ENCODE measurements at regions not wholly inside any gene's neighbourhood (a gene's known extent, or its start where the extent isn't known, plus 50 kb on each side); places are given as distances from the start of the nearest gene placed in this dataset.

DNA sequence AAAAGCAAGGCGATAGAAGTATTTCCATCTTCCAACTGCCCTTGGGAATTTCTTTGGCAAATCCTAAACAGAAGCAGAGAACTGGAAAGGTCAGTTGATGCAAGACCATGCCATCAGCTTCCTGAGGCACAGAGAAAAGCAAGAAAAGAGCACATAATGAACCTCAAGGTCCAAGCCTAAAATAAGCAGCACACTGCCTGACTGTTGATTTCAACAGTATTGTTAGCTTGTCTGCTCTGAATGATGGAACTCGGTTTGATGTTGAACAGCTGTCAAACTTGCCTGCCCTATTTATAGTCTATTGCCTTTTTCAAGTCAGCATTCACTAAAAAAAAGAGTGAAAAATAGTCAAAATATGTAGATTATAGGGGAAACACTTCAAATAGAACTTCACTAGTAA lies 1192.0 kb upstream of the PHF14 start:
- TF ChIP-seq, protein P1, sequence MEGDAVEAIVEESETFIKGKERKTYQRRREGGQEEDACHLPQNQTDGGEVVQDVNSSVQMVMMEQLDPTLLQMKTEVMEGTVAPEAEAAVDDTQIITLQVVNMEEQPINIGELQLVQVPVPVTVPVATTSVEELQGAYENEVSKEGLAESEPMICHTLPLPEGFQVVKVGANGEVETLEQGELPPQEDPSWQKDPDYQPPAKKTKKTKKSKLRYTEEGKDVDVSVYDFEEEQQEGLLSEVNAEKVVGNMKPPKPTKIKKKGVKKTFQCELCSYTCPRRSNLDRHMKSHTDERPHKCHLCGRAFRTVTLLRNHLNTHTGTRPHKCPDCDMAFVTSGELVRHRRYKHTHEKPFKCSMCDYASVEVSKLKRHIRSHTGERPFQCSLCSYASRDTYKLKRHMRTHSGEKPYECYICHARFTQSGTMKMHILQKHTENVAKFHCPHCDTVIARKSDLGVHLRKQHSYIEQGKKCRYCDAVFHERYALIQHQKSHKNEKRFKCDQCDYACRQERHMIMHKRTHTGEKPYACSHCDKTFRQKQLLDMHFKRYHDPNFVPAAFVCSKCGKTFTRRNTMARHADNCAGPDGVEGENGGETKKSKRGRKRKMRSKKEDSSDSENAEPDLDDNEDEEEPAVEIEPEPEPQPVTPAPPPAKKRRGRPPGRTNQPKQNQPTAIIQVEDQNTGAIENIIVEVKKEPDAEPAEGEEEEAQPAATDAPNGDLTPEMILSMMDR (IDR thresholded peaks at IDR 0.05), result no peak
- TF ChIP-seq CBFB (CRISPR knock-in tag; IDR thresholded peaks at IDR 0.05; ENCODE audit: low read depth), result no peak
- no peak for TF ChIP-seq NR3C1 (CRISPR knock-in tag; conservative IDR thresholded peaks at IDR 0.05; ENCODE audit: low read depth)
- no peak for TF ChIP-seq ZNF121 (CRISPR knock-in tag; IDR thresholded peaks at IDR 0.05)
- TF ChIP-seq USF1 (CRISPR knock-in tag; IDR thresholded peaks at IDR 0.05), result no peak
- no peak for TF ChIP-seq MXD4 (CRISPR knock-in tag; IDR thresholded peaks at IDR 0.05; ENCODE audit: borderline replicate concordance)
- TF ChIP-seq, protein P2, sequence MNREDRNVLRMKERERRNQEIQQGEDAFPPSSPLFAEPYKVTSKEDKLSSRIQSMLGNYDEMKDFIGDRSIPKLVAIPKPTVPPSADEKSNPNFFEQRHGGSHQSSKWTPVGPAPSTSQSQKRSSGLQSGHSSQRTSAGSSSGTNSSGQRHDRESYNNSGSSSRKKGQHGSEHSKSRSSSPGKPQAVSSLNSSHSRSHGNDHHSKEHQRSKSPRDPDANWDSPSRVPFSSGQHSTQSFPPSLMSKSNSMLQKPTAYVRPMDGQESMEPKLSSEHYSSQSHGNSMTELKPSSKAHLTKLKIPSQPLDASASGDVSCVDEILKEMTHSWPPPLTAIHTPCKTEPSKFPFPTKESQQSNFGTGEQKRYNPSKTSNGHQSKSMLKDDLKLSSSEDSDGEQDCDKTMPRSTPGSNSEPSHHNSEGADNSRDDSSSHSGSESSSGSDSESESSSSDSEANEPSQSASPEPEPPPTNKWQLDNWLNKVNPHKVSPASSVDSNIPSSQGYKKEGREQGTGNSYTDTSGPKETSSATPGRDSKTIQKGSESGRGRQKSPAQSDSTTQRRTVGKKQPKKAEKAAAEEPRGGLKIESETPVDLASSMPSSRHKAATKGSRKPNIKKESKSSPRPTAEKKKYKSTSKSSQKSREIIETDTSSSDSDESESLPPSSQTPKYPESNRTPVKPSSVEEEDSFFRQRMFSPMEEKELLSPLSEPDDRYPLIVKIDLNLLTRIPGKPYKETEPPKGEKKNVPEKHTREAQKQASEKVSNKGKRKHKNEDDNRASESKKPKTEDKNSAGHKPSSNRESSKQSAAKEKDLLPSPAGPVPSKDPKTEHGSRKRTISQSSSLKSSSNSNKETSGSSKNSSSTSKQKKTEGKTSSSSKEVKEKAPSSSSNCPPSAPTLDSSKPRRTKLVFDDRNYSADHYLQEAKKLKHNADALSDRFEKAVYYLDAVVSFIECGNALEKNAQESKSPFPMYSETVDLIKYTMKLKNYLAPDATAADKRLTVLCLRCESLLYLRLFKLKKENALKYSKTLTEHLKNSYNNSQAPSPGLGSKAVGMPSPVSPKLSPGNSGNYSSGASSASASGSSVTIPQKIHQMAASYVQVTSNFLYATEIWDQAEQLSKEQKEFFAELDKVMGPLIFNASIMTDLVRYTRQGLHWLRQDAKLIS (CRISPR knock-in tag; IDR thresholded peaks at IDR 0.05; ENCODE audit: borderline replicate concordance), result no peak
- TF ChIP-seq JUN (CRISPR knock-in tag; IDR thresholded peaks at IDR 0.05), result no peak
- no peak for TF ChIP-seq ZNF423 (CRISPR knock-in tag; IDR thresholded peaks at IDR 0.05)
- no peak for TF ChIP-seq E2F1 (CRISPR knock-in tag; IDR thresholded peaks at IDR 0.05)

All from WTC11 (cell line).